Vagina (tissue), 2 donors: ENCODE measurements at regions not wholly inside any gene's neighbourhood (a gene's known extent, or its start where the extent isn't known, plus 50 kb on each side); places are given as distances from the start of the nearest gene placed in this dataset.

Experiments used
- DNase-seq, 2 donors: peaks; one replicate each; pipeline ENCODE4 v3.0.0-alpha.2; 2017; ENCODE audit errors: extremely low spot score in 2 of 2
- H3K27ac ChIP-seq: fragments of 200-600 bp; sonication (generic); one replicate; pipeline ENCODE4 v1.5.1; 2019
- H3K27me3 ChIP-seq: fragments of 200-600 bp; sonication (generic); one replicate; pipeline ENCODE4 v1.5.1; 2019
- H3K36me3 ChIP-seq, 2 donors: fragments of 200-600 bp; sonication (generic); one replicate each; pipeline ENCODE4 v1.5.1; 2017 to 2019
- H3K4me1 ChIP-seq: fragments of 200-600 bp; sonication (generic); one replicate; pipeline ENCODE4 v1.5.1; 2019
- H3K4me3 ChIP-seq, 2 donors: fragments of 200-600 bp; sonication (generic); 1 replicate in 1 of 2; 2 replicates in 1 of 2; pipeline ENCODE4 v1.5.1; 2016 to 2019
- H3K9me3 ChIP-seq: fragments of 200-600 bp; sonication (generic); one replicate; pipeline ENCODE4 v1.5.1; 2019
- POLR2A ChIP-seq, 2 donors: fragments of 450-650 bp; IDR thresholded peaks; one replicate each; pipeline ENCODE4 v1.6.1; 2017; ENCODE audit warnings: antibody characterized with exemption in 2 of 2, mild to moderate bottlenecking in 2 of 2, moderate library complexity in 2 of 2
- POLR2AphosphoS5 ChIP-seq, 2 donors: sonication (generic); formaldehyde crosslinking; IDR thresholded peaks; one replicate each; pipeline ENCODE4 v1.9.0; 2017; ENCODE audit warnings: antibody characterized with exemption in 2 of 2, mild to moderate bottlenecking in 2 of 2, low read depth in 1 of 2; ENCODE audit not compliant: insufficient read depth in 1 of 2
- intact Hi-C: fragments of 100-400 bp; cut with DNase I; formaldehyde crosslinking; loops from one replicate; pipeline ENCODE4 v1.15.1; 2023
- TF ChIP-seq, protein P1 (sequence below), 3 experiments: fragments of 450-650 bp in 2 of 3; fragments of 200-600 bp in 1 of 3; sonication (generic) in 1 of 3; IDR thresholded peaks; one replicate each; pipeline ENCODE4 v1.5.1; 2017 to 2019; ENCODE audit warnings: antibody characterized with exemption in 3 of 3, mild to moderate bottlenecking in 2 of 3, moderate library complexity in 2 of 3

GRCh38 chr16:60485872-60486489 lies 1550.3 kb downstream of the CDH8 start:
- intact Hi-C loops, result no loop called here
- Histone ChIP-seq H3K27me3 (no peaks in the 10 kb centered on the region), H3K4me1 (no peaks in the 10 kb centered on the region), H3K4me3 (no peak overlapping the region), H3K9me3 (no peaks in the 10 kb centered on the region), H3K27ac (no peak overlapping the region), H3K36me3 (no peaks in the 10 kb centered on the region)
- DNase-seq, result no peak
- TF ChIP-seq, protein P1, sequence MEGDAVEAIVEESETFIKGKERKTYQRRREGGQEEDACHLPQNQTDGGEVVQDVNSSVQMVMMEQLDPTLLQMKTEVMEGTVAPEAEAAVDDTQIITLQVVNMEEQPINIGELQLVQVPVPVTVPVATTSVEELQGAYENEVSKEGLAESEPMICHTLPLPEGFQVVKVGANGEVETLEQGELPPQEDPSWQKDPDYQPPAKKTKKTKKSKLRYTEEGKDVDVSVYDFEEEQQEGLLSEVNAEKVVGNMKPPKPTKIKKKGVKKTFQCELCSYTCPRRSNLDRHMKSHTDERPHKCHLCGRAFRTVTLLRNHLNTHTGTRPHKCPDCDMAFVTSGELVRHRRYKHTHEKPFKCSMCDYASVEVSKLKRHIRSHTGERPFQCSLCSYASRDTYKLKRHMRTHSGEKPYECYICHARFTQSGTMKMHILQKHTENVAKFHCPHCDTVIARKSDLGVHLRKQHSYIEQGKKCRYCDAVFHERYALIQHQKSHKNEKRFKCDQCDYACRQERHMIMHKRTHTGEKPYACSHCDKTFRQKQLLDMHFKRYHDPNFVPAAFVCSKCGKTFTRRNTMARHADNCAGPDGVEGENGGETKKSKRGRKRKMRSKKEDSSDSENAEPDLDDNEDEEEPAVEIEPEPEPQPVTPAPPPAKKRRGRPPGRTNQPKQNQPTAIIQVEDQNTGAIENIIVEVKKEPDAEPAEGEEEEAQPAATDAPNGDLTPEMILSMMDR (IDR thresholded peaks at IDR 0.05), result no peak

- Histone ChIP-seq H3K27ac (no peak overlapping the region), H3K4me1 (no peaks in the 10 kb centered on the region), H3K27me3 (no peaks in the 10 kb centered on the region), H3K9me3 (no peaks in the 10 kb centered on the region), H3K36me3 (no peaks in the 10 kb centered on the region), H3K4me3 (no peak overlapping the region)
- DNase-seq, result no peak
- no peak for TF ChIP-seq POLR2AphosphoS5 (IDR thresholded peaks at IDR 0.05; ENCODE audit: insufficient read depth in 1 of 2, low read depth in 1 of 2)
- TF ChIP-seq POLR2A (IDR thresholded peaks at IDR 0.05), result no peak
- TF ChIP-seq, protein P1 (IDR thresholded peaks at IDR 0.05), result no peak
- intact Hi-C loops, result no loop called here
Observed at GRCh38 chr16:60484901-60485300, 1551.3 kb downstream of the CDH8 start.

GRCh38 chr16:60481591-60481990 lies 1554.6 kb downstream of the CDH8 start:
- Histone ChIP-seq H3K9me3 (no peaks in the 10 kb centered on the region), H3K4me3 (no peak overlapping the region), H3K27ac (no peak overlapping the region), H3K27me3 (no peaks in the 10 kb centered on the region), H3K36me3 (no peaks in the 10 kb centered on the region), H3K4me1 (no peaks in the 10 kb centered on the region)
- DNase-seq, result no peak
- TF ChIP-seq POLR2AphosphoS5 (IDR thresholded peaks at IDR 0.05; ENCODE audit: insufficient read depth in 1 of 2, low read depth in 1 of 2), result no peak
- TF ChIP-seq POLR2A (IDR thresholded peaks at IDR 0.05), result no peak
- intact Hi-C loops, result no loop called here

DNA sequence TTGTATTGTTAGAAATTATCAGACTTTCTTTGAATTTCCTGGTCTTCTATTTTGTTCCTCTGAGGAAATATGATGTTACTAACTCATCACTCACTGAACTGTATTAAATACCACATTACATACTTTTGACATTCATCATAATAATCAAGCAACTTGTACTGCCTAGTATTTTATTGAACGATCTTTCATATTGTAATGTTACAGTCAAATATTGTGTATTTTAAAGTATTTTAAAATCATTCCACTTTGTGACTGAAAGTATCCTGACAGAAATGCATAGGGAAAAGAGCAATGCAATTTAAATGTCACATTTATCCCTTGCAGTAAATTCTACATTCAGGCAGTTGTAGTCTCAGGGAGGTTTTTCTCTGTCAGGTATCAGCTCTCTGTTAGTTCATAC lies 1557.4 kb downstream of the CDH8 start:
- Histone ChIP-seq H3K4me1 (no peaks in the 10 kb centered on the region), H3K27ac (no peak overlapping the region), H3K27me3 (no peaks in the 10 kb centered on the region), H3K9me3 (no peaks in the 10 kb centered on the region), H3K4me3 (no peak overlapping the region), H3K36me3 (no peaks in the 10 kb centered on the region)
- TF ChIP-seq POLR2AphosphoS5 (IDR thresholded peaks at IDR 0.05; ENCODE audit: insufficient read depth in 1 of 2, low read depth in 1 of 2) (no peak), POLR2A (IDR thresholded peaks at IDR 0.05) (no peak)
- TF ChIP-seq, protein P1 (IDR thresholded peaks at IDR 0.05), result no peak
- DNase-seq, result no peak
- intact Hi-C loops, result no loop called here

GRCh38 chr16:60463986-60464385 lies 1572.3 kb downstream of the CDH8 start:
- no peaks in the 10 kb centered on the region for H3K9me3 ChIP-seq
- no peak overlapping the region for H3K4me3 ChIP-seq
- intact Hi-C loops, result no loop called here
- H3K4me1 ChIP-seq, result no peaks in the 10 kb centered on the region
- no peaks in the 10 kb centered on the region for H3K27me3 ChIP-seq
- H3K27ac ChIP-seq, result no peak overlapping the region
- H3K36me3 ChIP-seq, result no peaks in the 10 kb centered on the region
- TF ChIP-seq POLR2AphosphoS5 (IDR thresholded peaks at IDR 0.05; ENCODE audit: insufficient read depth in 1 of 2, low read depth in 1 of 2), result no peak
- TF ChIP-seq POLR2A (IDR thresholded peaks at IDR 0.05), result no peak
- TF ChIP-seq, protein P1 (IDR thresholded peaks at IDR 0.05), result no peak
- DNase-seq, result no peak
